ENCODE measurements at regions not wholly inside any gene's neighbourhood (a gene's known extent, or its start where the extent isn't known, plus 50 kb on each side); places are given as distances from the start of the nearest gene placed in this dataset.

DNA sequence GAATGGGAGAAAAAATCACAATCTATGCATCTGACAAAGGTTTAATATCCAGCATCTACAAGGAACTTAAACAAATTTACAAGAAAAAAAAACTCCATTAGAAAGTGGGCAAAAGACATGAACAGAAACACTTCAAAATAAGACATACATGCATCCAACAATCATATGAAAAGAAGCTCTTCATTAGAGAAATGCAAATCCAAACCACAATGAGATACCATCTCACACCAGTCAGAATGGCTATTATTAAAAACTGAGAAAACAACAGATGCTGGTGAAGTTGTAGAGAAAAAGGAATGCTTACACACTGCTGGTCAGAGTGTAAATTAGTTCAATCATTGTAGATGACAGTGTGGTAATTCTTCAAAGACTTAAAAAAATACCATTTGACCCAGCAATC is 306.0 kb upstream of the TBX22 start:
- TF ChIP-seq NR2C2 (CRISPR knock-in tag; IDR thresholded peaks at IDR 0.05) (no peak), CTCF (IDR thresholded peaks at IDR 0.05) (no peak), E2F4 (CRISPR knock-in tag; IDR thresholded peaks at IDR 0.05; ENCODE audit: borderline replicate concordance, low read depth) (no peak), SMAD3 (CRISPR knock-in tag; IDR thresholded peaks at IDR 0.05; ENCODE audit: borderline replicate concordance) (no peak), E2F1 (CRISPR knock-in tag; IDR thresholded peaks at IDR 0.05) (no peak), NFYB (CRISPR knock-in tag; conservative IDR thresholded peaks at IDR 0.05; ENCODE audit: low read depth) (no peak), ZSCAN18 (CRISPR knock-in tag; IDR thresholded peaks at IDR 0.05) (no peak), JUN (CRISPR knock-in tag; IDR thresholded peaks at IDR 0.05) (no peak), FOXP1 (CRISPR knock-in tag; IDR thresholded peaks at IDR 0.05; ENCODE audit: borderline replicate concordance) (no peak), TEAD4 (CRISPR knock-in tag; IDR thresholded peaks at IDR 0.05) (no peak), ZNF423 (CRISPR knock-in tag; IDR thresholded peaks at IDR 0.05) (no peak)
- TF ChIP-seq, protein P1, sequence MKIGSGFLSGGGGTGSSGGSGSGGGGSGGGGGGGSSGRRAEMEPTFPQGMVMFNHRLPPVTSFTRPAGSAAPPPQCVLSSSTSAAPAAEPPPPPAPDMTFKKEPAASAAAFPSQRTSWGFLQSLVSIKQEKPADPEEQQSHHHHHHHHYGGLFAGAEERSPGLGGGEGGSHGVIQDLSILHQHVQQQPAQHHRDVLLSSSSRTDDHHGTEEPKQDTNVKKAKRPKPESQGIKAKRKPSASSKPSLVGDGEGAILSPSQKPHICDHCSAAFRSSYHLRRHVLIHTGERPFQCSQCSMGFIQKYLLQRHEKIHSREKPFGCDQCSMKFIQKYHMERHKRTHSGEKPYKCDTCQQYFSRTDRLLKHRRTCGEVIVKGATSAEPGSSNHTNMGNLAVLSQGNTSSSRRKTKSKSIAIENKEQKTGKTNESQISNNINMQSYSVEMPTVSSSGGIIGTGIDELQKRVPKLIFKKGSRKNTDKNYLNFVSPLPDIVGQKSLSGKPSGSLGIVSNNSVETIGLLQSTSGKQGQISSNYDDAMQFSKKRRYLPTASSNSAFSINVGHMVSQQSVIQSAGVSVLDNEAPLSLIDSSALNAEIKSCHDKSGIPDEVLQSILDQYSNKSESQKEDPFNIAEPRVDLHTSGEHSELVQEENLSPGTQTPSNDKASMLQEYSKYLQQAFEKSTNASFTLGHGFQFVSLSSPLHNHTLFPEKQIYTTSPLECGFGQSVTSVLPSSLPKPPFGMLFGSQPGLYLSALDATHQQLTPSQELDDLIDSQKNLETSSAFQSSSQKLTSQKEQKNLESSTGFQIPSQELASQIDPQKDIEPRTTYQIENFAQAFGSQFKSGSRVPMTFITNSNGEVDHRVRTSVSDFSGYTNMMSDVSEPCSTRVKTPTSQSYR (CRISPR knock-in tag; IDR thresholded peaks at IDR 0.05) = no peak
